Smooth muscle cell (in vitro differentiated cells): ENCODE measurements at regions not wholly inside any gene's neighbourhood (a gene's known extent, or its start where the extent isn't known, plus 50 kb on each side); places are given as distances from the start of the nearest gene placed in this dataset.

Experiments
- DNase-seq: peaks from one replicate; lab custom pipeline; 2025; ENCODE audit not compliant: unreplicated experiment; lab: John Stamatoyannopoulos, UW
- H2AFZ ChIP-seq: fragments of 200-600 bp; sonication (generic); 2 replicates; pipeline ENCODE4 v1.6.0; 2016; ENCODE audit warnings: antibody characterized with exemption, low read depth, mild to moderate bottlenecking
- H3F3A ChIP-seq: fragments of 200-600 bp; sonication (generic); 2 replicates; pipeline ENCODE4 v1.6.0; 2017; ENCODE audit warnings: antibody characterized with exemption, low read depth
- H3K27ac ChIP-seq: fragments of 200-600 bp; sonication (generic); 2 replicates; pipeline ENCODE4 v1.5.1; 2016; ENCODE audit warnings: low read depth, mild to moderate bottlenecking
- H3K27me3 ChIP-seq: fragments of 200-600 bp; sonication (generic); 2 replicates; pipeline ENCODE4 v1.6.1; 2016; ENCODE audit warnings: low read depth, mild to moderate bottlenecking
- H3K36me3 ChIP-seq: fragments of 200-600 bp; sonication (generic); 2 replicates; pipeline ENCODE4 v1.5.1; 2016; ENCODE audit warnings: low read depth
- H3K4me1 ChIP-seq: fragments of 200-600 bp; sonication (generic); 2 replicates; pipeline ENCODE4 v1.5.1; 2016; ENCODE audit warnings: low read depth
- H3K4me2 ChIP-seq: fragments of 200-600 bp; sonication (generic); 2 replicates; pipeline ENCODE4 v1.6.0; 2016; ENCODE audit warnings: mild to moderate bottlenecking
- H3K4me3 ChIP-seq: fragments of 200-600 bp; sonication (generic); 2 replicates; pipeline ENCODE4 v1.5.1; 2016; ENCODE audit warnings: mild to moderate bottlenecking
- H3K79me2 ChIP-seq: fragments of 200-600 bp; sonication (generic); 2 replicates; pipeline ENCODE4 v1.6.0; 2016; ENCODE audit warnings: low read depth, mild to moderate bottlenecking
- H3K9ac ChIP-seq: fragments of 200-600 bp; sonication (generic); 2 replicates; pipeline ENCODE4 v1.6.0; 2016; ENCODE audit warnings: low read depth
- H3K9me3 ChIP-seq: fragments of 200-600 bp; sonication (generic); replicated peaks from 2 replicates; pipeline ENCODE4 v1.5.1; 2016; ENCODE audit warnings: low read depth
- H4K20me1 ChIP-seq: fragments of 200-600 bp; sonication (generic); 2 replicates; pipeline ENCODE4 v1.6.0; 2016; ENCODE audit warnings: low read depth
- CTCF ChIP-seq: fragments of 200-600 bp; sonication (generic); IDR thresholded peaks from 2 replicates; pipeline ENCODE4 v1.5.1; 2017; ENCODE audit warnings: borderline replicate concordance, mild to moderate bottlenecking, antibody characterized with exemption; ENCODE audit not compliant: insufficient read depth, poor library complexity, severe bottlenecking
- WGBS: methylation state at CpG from one replicate; pipeline ENCODE4 v1.1.7; 2016; ENCODE audit warnings: low lambda C conversion rate; 5-methylcytosine and 5-hydroxymethylcytosine counted together

GRCh38 chr15:69723404-69724096, 270.9 kb downstream of the RPLP1 start:
- Histone ChIP-seq H3K4me2 (no peak overlapping the region), H3K27ac (no peak overlapping the region), H3K79me2 (no peaks in the 10 kb centered on the region), H3K4me3 (no peak overlapping the region), H3K27me3 (no peaks in the 10 kb centered on the region), H4K20me1 (no peaks in the 10 kb centered on the region), H3K4me1 (no peaks in the 10 kb centered on the region), H3K9me3 (no peaks in the 10 kb centered on the region), H3K36me3 (no peaks in the 10 kb centered on the region), H2AFZ (no peak overlapping the region), H3K9ac (no peak overlapping the region), H3F3A (peaks cover 6% of the 10 kb centered on the region)
- DNase-seq: no peak
- WGBS: 87% methylated on average over 7 of the region's 7 CpGs
- TF ChIP-seq CTCF: no peak

GRCh38 chr15:69724333-69724732, 271.7 kb downstream of the RPLP1 start:
- Histone ChIP-seq H3K79me2 (no peaks in the 10 kb centered on the region), H3K4me1 (no peaks in the 10 kb centered on the region), H3K27ac (no peak overlapping the region), H3K9me3 (no peaks in the 10 kb centered on the region), H4K20me1 (no peaks in the 10 kb centered on the region), H3F3A (peaks cover 6% of the 10 kb centered on the region), H2AFZ (no peak overlapping the region), H3K36me3 (no peaks in the 10 kb centered on the region), H3K4me3 (no peak overlapping the region), H3K9ac (no peak overlapping the region), H3K27me3 (no peaks in the 10 kb centered on the region), H3K4me2 (no peak overlapping the region)
- DNase-seq: no peak
- TF ChIP-seq CTCF: no peak
- WGBS: 98% methylated on average over 3 of the region's 3 CpGs

GRCh38 chr15:69725275-69725674, 272.7 kb downstream of the RPLP1 start:
- no peak for TF ChIP-seq CTCF
- Histone ChIP-seq H3K9me3 (no peaks in the 10 kb centered on the region), H4K20me1 (no peaks in the 10 kb centered on the region), H3K27ac (no peak overlapping the region), H3K79me2 (no peaks in the 10 kb centered on the region), H3K27me3 (no peaks in the 10 kb centered on the region), H2AFZ (no peak overlapping the region), H3K4me2 (no peak overlapping the region), H3K4me3 (no peak overlapping the region), H3K4me1 (no peaks in the 10 kb centered on the region), H3K9ac (no peak overlapping the region), H3F3A (peaks cover 6% of the 10 kb centered on the region), H3K36me3 (no peaks in the 10 kb centered on the region)
- DNase-seq: no peak
- WGBS: 78% methylated on average over 4 of the region's 4 CpGs

- Histone ChIP-seq H2AFZ (no peak overlapping the region), H4K20me1 (no peaks in the 10 kb centered on the region), H3K4me2 (no peak overlapping the region), H3K79me2 (no peaks in the 10 kb centered on the region), H3K4me1 (no peaks in the 10 kb centered on the region), H3K4me3 (no peak overlapping the region), H3K36me3 (no peaks in the 10 kb centered on the region), H3K27me3 (no peaks in the 10 kb centered on the region), H3K9me3 (no peaks in the 10 kb centered on the region), H3K9ac (no peak overlapping the region), H3K27ac (no peak overlapping the region), H3F3A (peaks cover 6% of the 10 kb centered on the region)
- 93% methylated on average over 2 of the region's 2 CpGs for WGBS
- TF ChIP-seq CTCF: no peak
- DNase-seq: no peak
These were observed 273.3 kb downstream of the RPLP1 start for GRCh38 chr15:69725957-69726356.
